IPS-20b (cell line): ENCODE measurements at regions not wholly inside any gene's neighbourhood (a gene's known extent, or its start where the extent isn't known, plus 50 kb on each side); places are given as distances from the start of the nearest gene placed in this dataset.

Experiments used
- H3K27ac ChIP-seq: one replicate; pipeline ENCODE4 v1.5.1; 2013; ENCODE audit warnings: low read length
- H3K27me3 ChIP-seq: 2 replicates; pipeline ENCODE4 v1.6.1; 2013; ENCODE audit warnings: mild to moderate bottlenecking, low read length, inconsistent platforms; ENCODE audit not compliant: insufficient read depth
- H3K36me3 ChIP-seq: 2 replicates; pipeline ENCODE4 v1.6.1; 2013; ENCODE audit warnings: low read depth, mild to moderate bottlenecking, inconsistent platforms, low read length, moderate library complexity; ENCODE audit not compliant: insufficient read depth
- H3K4me1 ChIP-seq: 2 replicates; pipeline ENCODE4 v1.6.1; 2013; ENCODE audit warnings: mild to moderate bottlenecking, control low read depth, inconsistent platforms, low read length, moderate library complexity; ENCODE audit not compliant: insufficient read depth
- H3K4me3 ChIP-seq: 2 replicates; pipeline ENCODE4 v1.5.1; 2013; ENCODE audit warnings: mild to moderate bottlenecking, low read length, inconsistent platforms
- H3K9ac ChIP-seq: 2 replicates; pipeline ENCODE4 v1.6.1; 2013; ENCODE audit warnings: low read depth, mild to moderate bottlenecking, inconsistent platforms, low read length, moderate library complexity
- H3K9me3 ChIP-seq: 2 replicates; pipeline ENCODE4 v1.6.1; 2013; ENCODE audit warnings: mild to moderate bottlenecking, low read depth, low read length, inconsistent platforms; ENCODE audit not compliant: insufficient read depth

DNA sequence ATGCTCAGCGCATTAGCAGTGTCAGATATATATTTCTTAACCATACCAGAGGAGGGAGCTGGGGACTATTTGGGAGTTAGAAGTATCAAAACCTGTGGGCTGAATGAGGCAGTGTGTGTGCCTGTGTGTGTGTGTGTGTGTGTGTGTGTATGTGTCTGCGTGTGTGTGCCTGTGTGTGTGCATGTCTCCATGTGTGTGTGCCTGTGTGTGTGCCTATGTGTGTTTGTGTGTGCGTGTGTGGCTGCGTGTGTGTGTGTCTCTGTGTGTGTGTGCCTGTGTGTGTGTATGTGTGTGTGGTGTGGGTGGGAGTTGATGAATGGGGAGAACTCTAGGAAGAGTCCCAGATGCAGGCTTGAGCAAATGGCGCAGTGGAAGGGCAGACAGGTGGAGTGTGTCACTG is 92.9 kb downstream of the PAX1 start:
- no peak overlapping the region for H3K4me3 ChIP-seq
- H3K9ac ChIP-seq, result no peak overlapping the region
- H3K27ac ChIP-seq, result no peak overlapping the region
- no peaks in the 10 kb centered on the region for H3K4me1 ChIP-seq
- H3K27me3 ChIP-seq, result no peaks in the 10 kb centered on the region
- H3K36me3 ChIP-seq, result no peaks in the 10 kb centered on the region
- no peaks in the 10 kb centered on the region for H3K9me3 ChIP-seq

DNA sequence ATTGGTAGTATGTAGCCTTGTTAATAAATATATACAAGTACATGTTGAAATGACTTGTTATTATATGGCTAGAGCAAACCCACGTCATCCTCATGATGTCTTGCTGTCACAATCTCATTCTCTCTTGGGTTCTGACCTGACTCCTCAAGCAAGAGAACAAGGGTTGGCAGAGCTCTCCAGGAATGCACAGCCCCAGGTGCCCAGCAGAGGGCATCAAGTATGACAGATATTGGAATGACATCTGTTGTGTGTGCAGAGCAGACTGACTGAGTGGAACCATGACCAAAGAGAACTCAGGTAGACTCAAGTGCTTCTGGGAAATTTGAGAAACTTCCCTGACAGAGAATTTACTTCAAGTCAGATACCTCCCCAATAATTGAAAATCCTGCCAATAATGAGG is 90.6 kb downstream of the PAX1 start:
- H3K9me3 ChIP-seq, result no peaks in the 10 kb centered on the region
- H3K4me1 ChIP-seq, result no peaks in the 10 kb centered on the region
- H3K27ac ChIP-seq, result no peak overlapping the region
- no peak overlapping the region for H3K4me3 ChIP-seq
- no peak overlapping the region for H3K9ac ChIP-seq
- no peaks in the 10 kb centered on the region for H3K27me3 ChIP-seq
- H3K36me3 ChIP-seq, result no peaks in the 10 kb centered on the region

DNA sequence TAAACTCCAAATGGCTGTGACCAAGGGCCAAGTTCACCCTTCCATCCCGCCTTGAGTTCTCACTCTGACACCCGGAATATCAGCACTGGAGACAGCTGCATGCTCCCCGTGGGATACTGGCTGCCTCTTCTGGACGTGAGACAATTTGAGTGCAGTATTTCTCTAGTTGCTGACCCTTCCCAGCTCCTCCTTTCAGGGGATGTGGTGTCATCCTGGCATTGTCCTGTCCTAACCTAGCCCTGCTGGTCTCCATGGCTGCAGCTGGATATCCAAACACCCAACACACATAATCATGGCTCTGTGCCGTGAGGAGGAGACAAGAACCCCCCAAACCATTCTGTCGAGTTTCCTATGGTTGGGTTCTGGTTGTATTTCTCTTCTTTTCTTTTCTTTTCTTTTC is 82.6 kb downstream of the PAX1 start:
- Histone ChIP-seq H3K4me1 (no peaks in the 10 kb centered on the region), H3K9me3 (no peaks in the 10 kb centered on the region), H3K27me3 (no peaks in the 10 kb centered on the region), H3K9ac (no peak overlapping the region), H3K36me3 (no peaks in the 10 kb centered on the region), H3K4me3 (no peak overlapping the region), H3K27ac (no peak overlapping the region)

DNA sequence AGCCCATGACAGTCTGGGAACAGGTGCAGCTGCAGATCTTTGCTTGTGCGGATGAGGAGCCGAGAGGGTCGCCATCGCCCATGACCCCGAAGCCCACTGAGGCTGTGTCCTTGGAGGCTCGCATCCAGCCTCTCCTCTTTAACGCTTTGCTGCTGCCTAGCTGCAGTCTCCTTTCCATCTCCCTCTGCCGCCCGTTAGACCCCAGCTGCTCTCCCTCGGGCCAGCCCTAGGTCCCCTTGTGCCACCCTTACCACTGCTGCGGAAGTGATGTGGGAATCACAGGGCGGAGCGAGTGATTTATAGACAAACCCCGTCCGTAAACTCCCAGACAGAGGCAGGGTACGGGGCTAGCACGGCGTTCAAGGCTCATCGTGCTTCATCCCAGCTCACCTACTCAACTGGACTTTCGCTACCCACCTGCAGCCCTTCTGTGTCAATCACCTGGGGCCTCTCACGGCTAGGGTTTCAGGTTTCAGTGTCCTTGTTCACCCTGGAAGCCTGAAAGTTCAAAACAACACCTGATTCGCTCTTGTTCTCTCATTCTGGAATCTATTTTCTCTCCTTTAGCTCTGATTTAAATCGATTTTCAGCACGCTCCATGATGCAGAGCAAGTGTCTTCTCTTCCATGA is 76.1 kb downstream of the PAX1 start:
- no peaks in the 10 kb centered on the region for H3K36me3 ChIP-seq
- H3K9ac ChIP-seq, result no peak overlapping the region
- H3K9me3 ChIP-seq, result peaks cover 2% of the 10 kb centered on the region; the same call in 1 of the 2 replicates
- H3K27ac ChIP-seq, result no peak overlapping the region
- H3K27me3 ChIP-seq, result peaks cover 4% of the 10 kb centered on the region; the same call in 1 of the 2 replicates
- H3K4me3 ChIP-seq, result no peak overlapping the region
- no peaks in the 10 kb centered on the region; the same call in 1 of the 2 replicates for H3K4me1 ChIP-seq

DNA sequence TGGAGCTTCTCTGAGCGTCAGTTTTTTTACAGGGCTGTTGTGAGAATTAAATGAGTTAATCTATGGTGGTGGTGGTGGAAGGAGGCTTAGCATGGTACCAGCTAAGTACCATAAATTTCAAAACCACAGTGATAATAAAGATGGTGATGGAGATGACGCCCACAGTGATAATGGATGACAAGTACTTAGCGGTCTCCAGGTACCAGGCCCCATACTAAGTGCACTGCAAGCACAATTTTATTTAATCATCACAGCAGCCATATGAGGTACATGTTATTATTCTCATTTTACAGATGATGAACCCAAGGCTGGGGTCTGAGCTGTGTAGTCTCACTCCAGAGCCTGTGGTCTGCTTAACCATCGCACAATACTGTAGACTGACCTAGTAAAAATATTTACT is 75.1 kb downstream of the PAX1 start:
- H3K9ac ChIP-seq, result no peak overlapping the region
- peaks cover 4% of the 10 kb centered on the region; the same call in 1 of the 2 replicates for H3K27me3 ChIP-seq
- H3K27ac ChIP-seq, result no peak overlapping the region
- H3K4me1 ChIP-seq, result no peaks in the 10 kb centered on the region; the same call in 1 of the 2 replicates
- no peaks in the 10 kb centered on the region for H3K36me3 ChIP-seq
- no peak overlapping the region for H3K4me3 ChIP-seq
- peaks cover 2% of the 10 kb centered on the region; the same call in 1 of the 2 replicates for H3K9me3 ChIP-seq
